HG02970 (cell line): ENCODE measurements at regions not wholly inside any gene's neighbourhood (a gene's known extent, or its start where the extent isn't known, plus 50 kb on each side); places are given as distances from the start of the nearest gene placed in this dataset.
"Not testable (repeated sequence)": the region's sequence is repeated elsewhere in the genome, so short reads cannot be mapped to it uniquely, and the experiment has no call there.

Experiments used
- ATAC-seq: cut with Tn5 transposase; IDR thresholded peaks from one replicate; pipeline ENCODE4 v1.9.1; 2021; ENCODE audit warnings: mild to moderate bottlenecking, moderate library complexity, moderate number of reproducible peaks; ENCODE audit not compliant: unreplicated experiment, low FRiP score

- no peak for ATAC-seq
Measured at GRCh38 chrX:7640392-7640791, 202.6 kb upstream of the VCX start.

- ATAC-seq = no peak
Measured at GRCh38 chrX:7638078-7638710, 204.8 kb upstream of the VCX start.

- no peak for ATAC-seq
Measured at GRCh38 chrX:7637066-7637465, 205.9 kb upstream of the VCX start.

DNA sequence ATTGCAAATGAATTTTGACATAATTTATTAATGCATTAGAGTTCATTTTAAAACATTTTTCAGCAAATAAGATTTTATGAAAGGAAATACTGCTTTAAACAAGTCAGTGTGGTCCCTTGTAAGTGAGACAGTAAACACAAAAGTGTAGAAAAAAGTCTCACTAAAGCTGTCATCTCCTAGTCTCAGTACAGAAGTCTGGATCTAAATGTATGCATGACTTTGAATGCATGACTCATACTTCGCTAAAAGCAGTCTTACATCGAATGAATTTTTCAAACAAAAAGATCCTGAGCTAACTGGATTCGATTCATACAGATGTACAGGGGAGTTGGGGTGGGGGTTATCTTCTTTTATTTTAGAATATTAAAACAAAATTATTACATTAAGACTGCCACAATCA is 207.4 kb upstream of the VCX start:
- ATAC-seq = no peak

- ATAC-seq = no peak
Measured at GRCh38 chrX:7620560-7620959, 222.4 kb upstream of the VCX start.

DNA sequence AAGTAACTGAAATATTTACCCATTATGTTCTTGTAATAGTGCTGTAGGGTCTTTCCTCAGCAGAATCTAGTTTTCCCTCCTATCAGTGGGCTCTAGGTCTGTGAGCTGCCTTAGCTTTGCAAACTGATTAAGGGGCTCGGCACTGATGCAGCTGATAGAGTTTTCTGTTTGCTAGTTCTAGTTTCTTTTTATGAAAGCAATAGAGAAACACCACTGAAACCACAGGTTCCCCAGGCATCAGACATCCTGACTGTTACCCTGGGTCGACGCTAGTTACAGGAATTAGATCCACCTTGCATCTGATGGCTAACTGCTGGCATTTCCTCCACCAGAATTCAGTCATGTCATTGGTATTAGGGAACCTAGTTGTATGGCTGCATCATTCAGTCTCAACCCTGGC is 225.0 kb upstream of the VCX start:
- ATAC-seq = no peak

GRCh38 chrX:7614616-7615015 is 228.4 kb upstream of the VCX start:
- no peak for ATAC-seq

DNA sequence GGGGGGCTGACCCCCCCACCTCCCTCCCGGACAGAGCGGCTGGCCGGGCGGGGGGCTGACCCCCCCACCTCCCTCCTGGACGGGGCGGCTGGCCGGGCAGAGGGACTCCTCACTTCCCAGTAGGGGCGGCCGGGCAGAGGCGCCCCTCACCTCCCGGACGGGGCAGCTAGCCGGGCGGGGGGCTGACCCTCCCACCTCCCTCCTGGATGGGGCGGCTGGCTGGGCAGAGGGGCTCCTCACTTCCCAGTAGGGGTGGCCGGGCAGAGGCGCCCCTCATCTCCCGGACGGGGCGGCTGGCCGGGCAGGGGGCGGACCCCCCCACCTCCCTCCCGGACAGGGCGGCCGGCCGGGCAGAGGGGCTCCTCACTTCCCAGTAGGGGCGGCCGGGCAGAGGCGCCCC is 234.3 kb upstream of the VCX start:
- not testable (repeated sequence) for ATAC-seq

- ATAC-seq = no peak
Measured at GRCh38 chrX:7606039-7606652, 236.8 kb upstream of the VCX start.

DNA sequence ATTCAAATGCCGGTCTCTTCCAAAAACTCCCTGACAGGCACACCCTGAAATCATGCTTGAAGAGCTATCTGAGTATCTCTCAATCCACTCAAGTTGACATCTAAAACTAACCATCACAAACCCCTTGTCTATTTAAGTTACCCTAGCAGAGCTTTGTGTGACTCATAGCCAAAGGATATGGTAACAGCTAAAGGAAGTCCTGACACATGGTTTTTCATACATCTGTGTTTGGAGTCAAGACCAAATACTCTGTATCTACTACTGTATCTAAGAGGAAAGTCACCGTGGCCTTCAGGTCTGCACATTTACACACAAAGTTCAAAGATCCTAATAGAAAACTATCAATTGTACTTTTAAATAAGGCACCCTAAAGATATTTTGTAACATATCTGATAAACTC is 239.6 kb upstream of the VCX start:
- no peak for ATAC-seq

- ATAC-seq = no peak
Measured at GRCh38 chrX:7596822-7597221, 246.1 kb upstream of the VCX start.

- not testable (repeated sequence) for ATAC-seq
Measured at GRCh38 chrX:7593370-7593769, 249.6 kb upstream of the VCX start.

- ATAC-seq = no peak
Measured at GRCh38 chrX:7586126-7586525, 256.8 kb upstream of the VCX start.

- ATAC-seq = no peak
Measured at GRCh38 chrX:7582191-7582590, 260.8 kb upstream of the VCX start.

GRCh38 chrX:7580127-7580526 is 262.8 kb upstream of the VCX start:
- ATAC-seq = no peak

- no peak for ATAC-seq
Measured at GRCh38 chrX:7574325-7574724, 268.6 kb upstream of the VCX start.

- no peak for ATAC-seq
Measured at GRCh38 chrX:7570432-7571029, 272.4 kb upstream of the VCX start.

- ATAC-seq = no peak
Measured at GRCh38 chrX:7568597-7568996, 274.4 kb upstream of the VCX start.

DNA sequence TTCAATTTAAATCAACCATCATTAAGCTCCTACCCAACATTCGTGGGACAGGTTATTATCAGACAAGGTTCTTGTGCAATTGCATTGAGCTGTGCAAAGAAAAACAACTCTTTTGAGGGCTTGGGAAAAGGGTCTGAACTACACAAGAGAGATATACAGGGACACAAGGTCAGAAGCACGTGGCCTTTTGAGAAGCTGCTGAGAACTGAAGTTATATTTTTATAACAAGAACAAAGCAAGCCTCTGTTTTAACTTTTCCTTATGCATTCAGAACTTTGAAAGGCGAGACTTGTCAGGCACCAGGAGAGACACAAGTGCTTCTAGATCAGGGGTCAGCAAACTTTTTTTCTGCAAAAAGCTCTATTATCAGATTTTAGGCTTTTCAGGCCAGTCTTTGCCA is 274.8 kb upstream of the VCX start:
- ATAC-seq = no peak

- no peak for ATAC-seq
Measured at GRCh38 chrX:7552760-7553159, 290.2 kb upstream of the VCX start.

DNA sequence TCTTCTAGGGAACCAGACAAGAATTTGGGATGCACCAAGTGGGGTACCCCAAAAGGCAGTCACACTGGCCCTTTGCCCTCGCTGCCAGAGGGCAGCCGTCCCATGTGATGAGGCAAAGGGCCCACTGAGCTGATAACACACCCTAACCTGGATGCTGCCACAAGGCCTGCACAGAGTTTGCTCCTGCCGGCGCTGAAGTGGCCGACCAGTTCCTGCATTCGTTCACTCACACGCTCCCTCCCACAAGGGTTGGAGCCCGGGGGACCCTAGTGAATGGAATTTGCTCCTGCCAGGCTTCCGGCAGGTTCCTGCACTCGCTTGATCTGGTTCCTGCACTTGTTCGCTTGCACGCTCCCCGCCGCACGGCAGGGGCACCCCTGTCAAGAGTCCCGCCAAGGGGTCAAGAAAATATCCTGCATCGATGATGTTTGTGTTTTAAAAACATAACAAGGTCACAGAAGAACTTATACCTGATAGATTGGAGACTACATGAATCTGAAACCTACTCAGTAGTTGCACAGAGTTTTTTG is 296.4 kb upstream of the VCX start:
- no peak for ATAC-seq

GRCh38 chrX:7545564-7545963 is 297.4 kb upstream of the VCX start:
- ATAC-seq = no peak
